ENCODE measurements at regions not wholly inside any gene's neighbourhood (a gene's known extent, or its start where the extent isn't known, plus 50 kb on each side); places are given as distances from the start of the nearest gene placed in this dataset.

DNA sequence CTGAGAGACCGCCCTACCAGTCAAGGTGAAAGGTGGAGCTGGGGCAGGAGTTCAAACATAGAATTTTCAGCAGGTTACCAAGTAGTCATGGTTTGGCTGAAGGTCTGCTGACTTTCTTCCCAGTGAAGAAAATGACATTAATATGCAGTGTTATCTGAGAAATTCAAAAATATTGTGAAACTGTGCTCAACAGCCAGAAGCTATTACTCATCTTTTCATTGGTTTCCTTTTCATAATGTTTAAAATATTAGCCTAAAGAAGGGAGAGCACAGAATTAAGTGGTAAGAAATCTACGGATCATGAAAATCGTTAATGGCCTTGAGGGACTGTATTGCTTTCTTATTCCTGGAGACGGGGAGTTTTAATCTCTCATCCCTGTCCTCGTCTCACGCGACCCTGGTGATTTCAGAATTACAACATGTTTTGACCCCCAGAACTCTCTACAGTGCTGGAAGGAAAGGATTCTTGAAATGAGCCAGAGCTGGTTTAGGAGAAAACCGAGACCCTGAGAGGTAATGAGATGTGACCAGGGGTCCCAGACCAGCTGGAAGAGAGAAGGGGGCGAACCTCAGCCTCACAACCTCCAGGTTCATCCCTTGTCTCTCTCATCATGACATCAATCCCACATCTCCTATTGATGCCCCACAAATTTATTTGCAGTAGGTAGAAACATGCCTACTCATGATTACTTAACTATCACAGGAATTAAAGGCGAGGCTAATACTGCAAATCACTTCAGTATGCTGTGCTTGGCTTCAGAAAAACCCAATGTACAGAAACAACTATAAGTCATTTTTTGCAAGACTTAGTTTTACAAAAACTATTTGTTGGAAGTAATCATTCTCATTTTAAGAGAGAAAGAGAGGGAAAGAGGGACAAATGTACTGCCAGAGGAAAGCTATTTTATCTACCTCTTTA lies 209.5 kb downstream of the FNDC1 start:
- no peaks in the 10 kb centered on the region for H3K36me3 Mint-ChIP-seq (ENCODE audit: low read depth)
- H3K27ac Mint-ChIP-seq, result no peak overlapping the region
- intact Hi-C loops (cut with micrococcal nuclease), result no loop called here
- H3K4me1 Mint-ChIP-seq (ENCODE audit: low read depth), result no peaks in the 10 kb centered on the region
- DNase-seq (ENCODE audit: low spot score), result no peak
- no peaks in the 10 kb centered on the region for H3K9me3 Mint-ChIP-seq
- H3K27me3 Mint-ChIP-seq (ENCODE audit: low read depth), result no peaks in the 10 kb centered on the region
- H3K4me3 Mint-ChIP-seq (ENCODE audit: low read depth), result no peak overlapping the region

DNA sequence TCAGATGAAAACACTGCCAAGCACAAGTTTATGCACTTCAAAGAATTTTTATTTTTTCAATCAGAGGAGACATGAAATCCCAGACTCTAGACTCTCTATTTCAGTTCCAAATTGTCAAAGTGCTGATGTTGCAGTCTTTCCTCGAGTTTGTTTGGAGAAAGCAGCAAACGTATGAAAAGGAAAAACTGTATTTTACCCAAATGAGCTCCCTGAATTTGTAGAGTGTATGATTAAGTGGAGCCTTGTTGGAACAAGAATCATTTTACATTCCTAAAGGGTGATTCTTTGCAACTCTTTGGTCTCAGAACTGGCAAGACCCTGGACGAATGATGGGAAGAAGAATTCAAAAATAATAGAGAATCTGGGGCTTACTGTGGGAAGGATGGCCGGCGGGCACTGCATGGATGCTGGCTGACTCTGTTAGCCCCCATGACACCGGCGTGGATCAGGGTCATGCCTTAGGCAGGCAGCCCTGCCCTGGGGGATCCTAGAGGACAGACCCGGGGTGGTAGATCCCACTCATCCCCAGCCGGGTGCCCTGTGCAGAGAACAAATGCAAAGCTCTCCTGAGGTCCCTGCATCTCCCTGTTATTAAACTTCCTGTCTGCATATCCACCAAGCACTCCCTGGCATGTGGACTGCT lies 207.4 kb downstream of the FNDC1 start:
- no peak for DNase-seq (ENCODE audit: low spot score)
- intact Hi-C loops (cut with micrococcal nuclease), result no loop called here
- H3K27me3 Mint-ChIP-seq (ENCODE audit: low read depth), result no peaks in the 10 kb centered on the region
- H3K27ac Mint-ChIP-seq, result no peak overlapping the region
- no peaks in the 10 kb centered on the region for H3K36me3 Mint-ChIP-seq (ENCODE audit: low read depth)
- no peak overlapping the region for H3K4me3 Mint-ChIP-seq (ENCODE audit: low read depth)
- no peaks in the 10 kb centered on the region for H3K4me1 Mint-ChIP-seq (ENCODE audit: low read depth)
- H3K9me3 Mint-ChIP-seq, result no peaks in the 10 kb centered on the region

- Mint-ChIP-seq H3K4me1 (ENCODE audit: low read depth) (no peaks in the 10 kb centered on the region), H3K27me3 (ENCODE audit: low read depth) (no peaks in the 10 kb centered on the region), H3K27ac (no peak overlapping the region), H3K4me3 (ENCODE audit: low read depth) (no peak overlapping the region), H3K36me3 (ENCODE audit: low read depth) (no peaks in the 10 kb centered on the region), H3K9me3 (no peaks in the 10 kb centered on the region)
- intact Hi-C loops (cut with micrococcal nuclease), result no loop called here
- DNase-seq (ENCODE audit: low spot score), result no peak
These were observed 205.8 kb downstream of the FNDC1 start for GRCh38 chr6:159375014-159375413.

GRCh38 chr6:159373670-159374069 lies 204.5 kb downstream of the FNDC1 start:
- Mint-ChIP-seq H3K4me1 (ENCODE audit: low read depth) (no peaks in the 10 kb centered on the region), H3K27ac (no peak overlapping the region), H3K36me3 (ENCODE audit: low read depth) (no peaks in the 10 kb centered on the region), H3K27me3 (ENCODE audit: low read depth) (no peaks in the 10 kb centered on the region), H3K4me3 (ENCODE audit: low read depth) (no peak overlapping the region), H3K9me3 (no peaks in the 10 kb centered on the region)
- intact Hi-C loops (cut with micrococcal nuclease), result no loop called here
- no peak for DNase-seq (ENCODE audit: low spot score)

GRCh38 chr6:159372333-159372732 lies 203.1 kb downstream of the FNDC1 start:
- no peaks in the 10 kb centered on the region for H3K36me3 Mint-ChIP-seq (ENCODE audit: low read depth)
- H3K9me3 Mint-ChIP-seq, result no peaks in the 10 kb centered on the region
- no peaks in the 10 kb centered on the region for H3K27me3 Mint-ChIP-seq (ENCODE audit: low read depth)
- H3K4me1 Mint-ChIP-seq (ENCODE audit: low read depth), result no peaks in the 10 kb centered on the region
- H3K27ac Mint-ChIP-seq, result no peak overlapping the region
- intact Hi-C loops (cut with micrococcal nuclease), result no loop called here
- DNase-seq (ENCODE audit: low spot score), result no peak
- no peak overlapping the region for H3K4me3 Mint-ChIP-seq (ENCODE audit: low read depth)

- Mint-ChIP-seq H3K27ac (no peak overlapping the region), H3K4me3 (ENCODE audit: low read depth) (no peak overlapping the region), H3K36me3 (ENCODE audit: low read depth) (no peaks in the 10 kb centered on the region), H3K9me3 (no peaks in the 10 kb centered on the region), H3K4me1 (ENCODE audit: low read depth) (no peaks in the 10 kb centered on the region), H3K27me3 (ENCODE audit: low read depth) (no peaks in the 10 kb centered on the region)
- no peak for DNase-seq (ENCODE audit: low spot score)
- intact Hi-C loops (cut with micrococcal nuclease), result no loop called here
These were observed 191.1 kb downstream of the FNDC1 start for GRCh38 chr6:159360306-159360705.

- Mint-ChIP-seq H3K4me3 (ENCODE audit: low read depth) (no peak overlapping the region), H3K27me3 (ENCODE audit: low read depth) (no peaks in the 10 kb centered on the region), H3K9me3 (no peaks in the 10 kb centered on the region), H3K4me1 (ENCODE audit: low read depth) (no peaks in the 10 kb centered on the region), H3K27ac (no peak overlapping the region), H3K36me3 (ENCODE audit: low read depth) (no peaks in the 10 kb centered on the region)
- intact Hi-C loops (cut with micrococcal nuclease), result no loop called here
- DNase-seq (ENCODE audit: low spot score), result no peak
These were observed 190.5 kb downstream of the FNDC1 start for GRCh38 chr6:159359581-159360297.

GRCh38 chr6:159358562-159358961 lies 189.4 kb downstream of the FNDC1 start:
- intact Hi-C loops (cut with micrococcal nuclease), result no loop called here
- DNase-seq (ENCODE audit: low spot score), result no peak
- Mint-ChIP-seq H3K27me3 (ENCODE audit: low read depth) (no peaks in the 10 kb centered on the region), H3K4me1 (ENCODE audit: low read depth) (no peaks in the 10 kb centered on the region), H3K4me3 (ENCODE audit: low read depth) (no peak overlapping the region), H3K27ac (no peak overlapping the region), H3K36me3 (ENCODE audit: low read depth) (no peaks in the 10 kb centered on the region), H3K9me3 (no peaks in the 10 kb centered on the region)

GRCh38 chr6:159357211-159357915 lies 188.2 kb downstream of the FNDC1 start:
- no peaks in the 10 kb centered on the region for H3K9me3 Mint-ChIP-seq
- intact Hi-C loops (cut with micrococcal nuclease), result no loop called here
- DNase-seq (ENCODE audit: low spot score), result no peak

GRCh38 chr6:159353193-159353592 lies 184.0 kb downstream of the FNDC1 start:
- H3K9me3 Mint-ChIP-seq, result no peaks in the 10 kb centered on the region
- no peaks in the 10 kb centered on the region for H3K4me1 Mint-ChIP-seq (ENCODE audit: low read depth)
- H3K36me3 Mint-ChIP-seq (ENCODE audit: low read depth), result no peaks in the 10 kb centered on the region
- no peak overlapping the region for H3K27ac Mint-ChIP-seq
- intact Hi-C loops (cut with micrococcal nuclease), result no loop called here
- no peaks in the 10 kb centered on the region for H3K27me3 Mint-ChIP-seq (ENCODE audit: low read depth)
- no peak overlapping the region for H3K4me3 Mint-ChIP-seq (ENCODE audit: low read depth)
- DNase-seq (ENCODE audit: low spot score), result no peak

More at GRCh38 chr6:159357211-159357915, 188.2 kb downstream of the FNDC1 start:
- Mint-ChIP-seq H3K4me3 (ENCODE audit: low read depth) (no peak overlapping the region), H3K36me3 (ENCODE audit: low read depth) (no peaks in the 10 kb centered on the region), H3K27me3 (ENCODE audit: low read depth) (no peaks in the 10 kb centered on the region), H3K4me1 (ENCODE audit: low read depth) (no peaks in the 10 kb centered on the region), H3K27ac (no peak overlapping the region)

GRCh38 chr6:159351707-159352106 lies 182.5 kb downstream of the FNDC1 start:
- Mint-ChIP-seq H3K27ac (no peak overlapping the region), H3K27me3 (ENCODE audit: low read depth) (no peaks in the 10 kb centered on the region), H3K4me3 (ENCODE audit: low read depth) (no peak overlapping the region), H3K36me3 (ENCODE audit: low read depth) (no peaks in the 10 kb centered on the region), H3K9me3 (no peaks in the 10 kb centered on the region), H3K4me1 (ENCODE audit: low read depth) (no peaks in the 10 kb centered on the region)
- intact Hi-C loops (cut with micrococcal nuclease), result no loop called here
- no peak for DNase-seq (ENCODE audit: low spot score)

GRCh38 chr6:159349915-159350314 lies 180.7 kb downstream of the FNDC1 start:
- no peak overlapping the region for H3K4me3 Mint-ChIP-seq (ENCODE audit: low read depth)
- H3K4me1 Mint-ChIP-seq (ENCODE audit: low read depth), result no peaks in the 10 kb centered on the region
- H3K9me3 Mint-ChIP-seq, result no peaks in the 10 kb centered on the region
- no peaks in the 10 kb centered on the region for H3K27me3 Mint-ChIP-seq (ENCODE audit: low read depth)
- no peak for DNase-seq (ENCODE audit: low spot score)
- intact Hi-C loops (cut with micrococcal nuclease), result no loop called here
- H3K36me3 Mint-ChIP-seq (ENCODE audit: low read depth), result no peaks in the 10 kb centered on the region
- no peak overlapping the region for H3K27ac Mint-ChIP-seq
